Stimulated activated memory B cell treated with anti-CD40 and anti-IgM and Interleukin-4, amounts not matched to agents 10 μg/mL and 1 μg/mL and 100 μg/mL, for 72 hours (primary cell): ENCODE measurements at regions not wholly inside any gene's neighbourhood (a gene's known extent, or its start where the extent isn't known, plus 50 kb on each side); places are given as distances from the start of the nearest gene placed in this dataset.

Experiments
- ATAC-seq: fragments of 150-1000 bp; cut with Tn5 transposase; 2 replicates; pipeline ENCODE4 v1.10.0; 2021
- H3K27ac Mint-ChIP-seq: one replicate; pipeline ENCODE4 v1.8.0; 2022; ENCODE audit warnings: mild to moderate bottlenecking, mixed read lengths
- H3K27me3 Mint-ChIP-seq: one replicate; pipeline ENCODE4 v1.8.0; 2022; ENCODE audit warnings: mixed read lengths
- H3K36me3 Mint-ChIP-seq: one replicate; pipeline ENCODE4 v1.8.0; 2022; ENCODE audit warnings: mixed read lengths
- H3K4me1 Mint-ChIP-seq: one replicate; pipeline ENCODE4 v1.8.0; 2022; ENCODE audit warnings: mixed read lengths
- H3K4me3 Mint-ChIP-seq: one replicate; pipeline ENCODE4 v1.8.0; 2022; ENCODE audit warnings: mild to moderate bottlenecking, moderate library complexity, mixed read lengths
- H3K9me3 Mint-ChIP-seq: one replicate; pipeline ENCODE4 v1.8.0; 2022; ENCODE audit warnings: mixed read lengths

DNA sequence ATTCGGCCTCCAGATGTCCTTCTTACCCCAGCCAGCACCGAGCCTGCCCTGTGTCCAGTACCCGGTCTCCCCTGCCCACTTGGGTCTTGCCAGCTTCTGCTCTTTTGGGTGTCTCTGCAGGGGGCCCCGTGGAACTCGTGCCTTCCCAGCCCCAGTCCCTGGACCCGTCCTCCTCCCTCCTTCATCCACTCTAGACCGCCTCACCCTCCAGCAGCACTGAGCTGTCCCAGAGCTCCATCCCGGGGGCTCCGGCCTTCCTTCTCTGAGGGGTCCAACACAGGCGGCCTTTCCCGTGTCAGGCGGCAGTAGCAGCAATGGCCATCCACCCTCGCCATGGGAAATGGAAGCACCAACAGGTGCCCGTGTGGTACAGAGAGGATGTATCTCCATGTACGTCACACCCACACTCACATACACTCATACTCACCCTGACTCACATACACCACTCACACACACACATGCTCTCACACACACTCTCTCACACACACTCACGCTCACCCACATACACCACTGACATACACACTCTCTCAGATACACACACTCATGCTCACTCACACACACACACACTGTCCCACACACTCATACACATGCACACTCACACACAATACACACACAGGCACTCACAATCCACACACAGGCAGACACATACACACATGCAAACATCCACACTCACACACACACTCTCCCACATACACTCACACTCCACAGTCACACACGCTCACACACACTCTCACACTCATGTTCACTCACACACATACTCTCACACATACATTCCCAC lies 827.5 kb upstream of the SALL3 start:
- no peak overlapping the region for H3K27ac Mint-ChIP-seq
- no peak overlapping the region for H3K4me3 Mint-ChIP-seq
- no peaks in the 10 kb centered on the region for H3K27me3 Mint-ChIP-seq
- ATAC-seq = no peak
- no peaks in the 10 kb centered on the region for H3K36me3 Mint-ChIP-seq
- H3K9me3 Mint-ChIP-seq = peaks cover 3% of the 10 kb centered on the region
- no peaks in the 10 kb centered on the region for H3K4me1 Mint-ChIP-seq

- no peak overlapping the region for H3K27ac Mint-ChIP-seq
- H3K36me3 Mint-ChIP-seq = no peaks in the 10 kb centered on the region
- no peak overlapping the region for H3K4me3 Mint-ChIP-seq
- H3K9me3 Mint-ChIP-seq = peaks cover 3% of the 10 kb centered on the region
- H3K4me1 Mint-ChIP-seq = no peaks in the 10 kb centered on the region
- no peak for ATAC-seq
- H3K27me3 Mint-ChIP-seq = no peaks in the 10 kb centered on the region
These were observed 826.3 kb upstream of the SALL3 start for GRCh38 chr18:78153362-78153761.

- H3K4me3 Mint-ChIP-seq = no peak overlapping the region
- no peaks in the 10 kb centered on the region for H3K36me3 Mint-ChIP-seq
- H3K27me3 Mint-ChIP-seq = no peaks in the 10 kb centered on the region
- no peaks in the 10 kb centered on the region for H3K4me1 Mint-ChIP-seq
- no peak for ATAC-seq
- no peak overlapping the region for H3K27ac Mint-ChIP-seq
- H3K9me3 Mint-ChIP-seq = peaks cover 3% of the 10 kb centered on the region
These were observed 825.2 kb upstream of the SALL3 start for GRCh38 chr18:78154444-78154843.

DNA sequence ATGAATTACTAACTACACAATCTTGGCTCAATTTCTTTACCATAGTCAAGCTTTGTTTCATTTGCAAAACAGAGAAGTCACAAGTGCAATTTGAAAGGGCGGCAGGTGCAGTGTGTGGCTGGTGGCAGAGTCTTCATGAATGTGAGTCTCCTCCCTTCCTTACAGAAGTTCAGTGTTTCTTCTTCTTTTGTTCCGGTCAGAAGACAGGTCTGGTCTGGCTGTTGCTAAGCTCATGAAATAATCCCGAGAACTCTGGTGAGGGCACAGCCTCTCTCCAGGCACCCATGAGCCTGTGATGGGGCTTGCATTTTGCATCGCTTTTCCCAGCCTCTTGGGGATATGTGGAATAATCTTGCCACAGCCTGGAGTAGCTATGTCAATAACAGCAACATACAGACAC lies 824.8 kb upstream of the SALL3 start:
- H3K4me1 Mint-ChIP-seq = no peaks in the 10 kb centered on the region
- no peaks in the 10 kb centered on the region for H3K27me3 Mint-ChIP-seq
- no peak overlapping the region for H3K4me3 Mint-ChIP-seq
- no peak for ATAC-seq
- H3K27ac Mint-ChIP-seq = no peak overlapping the region
- H3K9me3 Mint-ChIP-seq = peaks cover 6% of the 10 kb centered on the region
- H3K36me3 Mint-ChIP-seq = no peaks in the 10 kb centered on the region

DNA sequence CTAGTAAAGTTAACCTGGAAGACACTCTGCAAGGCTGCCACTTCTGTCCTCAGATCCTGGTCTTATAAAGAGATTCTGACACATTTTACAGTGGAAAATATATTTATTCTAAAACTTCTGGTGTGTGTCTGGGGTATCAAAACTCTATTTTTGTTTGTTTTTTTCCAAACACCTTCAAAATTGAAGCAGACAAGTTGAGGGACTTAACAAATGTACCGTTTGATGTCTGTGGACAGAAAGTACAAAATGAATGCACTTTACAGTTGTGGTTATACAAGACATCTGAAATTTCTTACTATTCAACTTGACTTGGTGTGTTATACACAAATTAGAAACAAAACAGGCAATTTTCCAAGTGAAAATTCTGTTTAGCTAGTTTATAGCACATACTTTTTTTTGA lies 823.2 kb upstream of the SALL3 start:
- H3K4me3 Mint-ChIP-seq = no peak overlapping the region
- H3K4me1 Mint-ChIP-seq = no peaks in the 10 kb centered on the region
- no peak overlapping the region for H3K27ac Mint-ChIP-seq
- no peaks in the 10 kb centered on the region for H3K27me3 Mint-ChIP-seq
- ATAC-seq = no peak
- peaks cover 6% of the 10 kb centered on the region for H3K9me3 Mint-ChIP-seq
- H3K36me3 Mint-ChIP-seq = no peaks in the 10 kb centered on the region

- no peaks in the 10 kb centered on the region for H3K36me3 Mint-ChIP-seq
- ATAC-seq = no peak
- no peak overlapping the region for H3K27ac Mint-ChIP-seq
These were observed 820.7 kb upstream of the SALL3 start for GRCh38 chr18:78158943-78159342.

DNA sequence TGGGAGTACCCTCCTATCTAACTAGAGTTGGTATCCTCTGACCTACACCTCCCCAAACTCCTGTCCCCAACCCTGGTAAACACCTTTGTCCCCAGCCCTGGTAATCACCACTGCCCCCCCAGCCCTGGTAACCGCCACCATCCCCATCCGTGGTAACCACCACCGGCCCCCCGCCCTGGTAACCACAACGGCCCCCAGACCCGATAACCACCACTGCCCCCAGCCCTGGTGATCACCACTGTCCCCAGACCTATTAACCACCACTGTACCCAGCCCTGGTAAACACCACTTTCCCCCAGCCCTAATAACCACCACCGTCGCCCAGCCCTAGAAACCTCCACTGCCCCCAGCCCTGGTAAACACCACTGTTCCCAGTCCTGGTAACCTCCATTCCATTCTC lies 820.2 kb upstream of the SALL3 start:
- Mint-ChIP-seq H3K27me3 (no peaks in the 10 kb centered on the region), H3K4me1 (no peaks in the 10 kb centered on the region), H3K27ac (no peak overlapping the region), H3K36me3 (no peaks in the 10 kb centered on the region), H3K4me3 (no peak overlapping the region), H3K9me3 (peaks cover 6% of the 10 kb centered on the region)
- no peak for ATAC-seq

More at GRCh38 chr18:78158943-78159342, 820.7 kb upstream of the SALL3 start:
- peaks cover 6% of the 10 kb centered on the region for H3K9me3 Mint-ChIP-seq
- no peaks in the 10 kb centered on the region for H3K27me3 Mint-ChIP-seq
- H3K4me3 Mint-ChIP-seq = no peak overlapping the region
- no peaks in the 10 kb centered on the region for H3K4me1 Mint-ChIP-seq

GRCh38 chr18:78160961-78161656 lies 818.5 kb upstream of the SALL3 start:
- H3K4me1 Mint-ChIP-seq = no peaks in the 10 kb centered on the region
- peaks cover 6% of the 10 kb centered on the region for H3K9me3 Mint-ChIP-seq
- H3K36me3 Mint-ChIP-seq = no peaks in the 10 kb centered on the region
- no peak for ATAC-seq
- H3K27ac Mint-ChIP-seq = no peak overlapping the region
- peaks cover 11% of the 10 kb centered on the region for H3K27me3 Mint-ChIP-seq
- no peak overlapping the region for H3K4me3 Mint-ChIP-seq

DNA sequence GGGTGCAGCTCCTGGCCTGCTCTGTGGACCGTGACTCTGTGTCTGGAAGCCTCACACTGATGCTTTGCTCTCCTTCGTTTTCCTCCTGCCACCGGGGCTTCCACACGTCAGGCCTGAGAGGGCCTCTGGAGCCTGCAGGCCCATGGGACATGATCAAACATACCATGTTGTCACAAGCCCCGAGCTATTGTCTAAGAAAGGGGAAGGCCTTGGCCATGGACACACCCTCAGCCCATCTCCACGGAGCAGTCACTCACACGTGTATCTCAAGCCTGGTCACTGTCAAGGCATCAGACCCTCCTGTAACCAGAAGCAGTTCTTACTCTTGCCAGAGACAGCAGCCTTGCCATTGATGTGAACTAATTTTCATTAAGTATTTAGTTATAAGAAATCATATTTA lies 814.1 kb upstream of the SALL3 start:
- no peaks in the 10 kb centered on the region for H3K4me1 Mint-ChIP-seq
- ATAC-seq = no peak
- H3K36me3 Mint-ChIP-seq = no peaks in the 10 kb centered on the region

GRCh38 chr18:78168526-78168925 lies 811.1 kb upstream of the SALL3 start:
- peaks cover 11% of the 10 kb centered on the region for H3K27me3 Mint-ChIP-seq
- no peak for ATAC-seq
- H3K36me3 Mint-ChIP-seq = no peaks in the 10 kb centered on the region
- peaks cover 6% of the 10 kb centered on the region for H3K9me3 Mint-ChIP-seq
- H3K27ac Mint-ChIP-seq = no peak overlapping the region
- no peak overlapping the region for H3K4me3 Mint-ChIP-seq
- no peaks in the 10 kb centered on the region for H3K4me1 Mint-ChIP-seq

More for the DNA sequence above, 814.1 kb upstream of the SALL3 start:
- no peak overlapping the region for H3K27ac Mint-ChIP-seq
- H3K27me3 Mint-ChIP-seq = peaks cover 11% of the 10 kb centered on the region
- peaks cover 5% of the 10 kb centered on the region for H3K9me3 Mint-ChIP-seq
- no peak overlapping the region for H3K4me3 Mint-ChIP-seq

DNA sequence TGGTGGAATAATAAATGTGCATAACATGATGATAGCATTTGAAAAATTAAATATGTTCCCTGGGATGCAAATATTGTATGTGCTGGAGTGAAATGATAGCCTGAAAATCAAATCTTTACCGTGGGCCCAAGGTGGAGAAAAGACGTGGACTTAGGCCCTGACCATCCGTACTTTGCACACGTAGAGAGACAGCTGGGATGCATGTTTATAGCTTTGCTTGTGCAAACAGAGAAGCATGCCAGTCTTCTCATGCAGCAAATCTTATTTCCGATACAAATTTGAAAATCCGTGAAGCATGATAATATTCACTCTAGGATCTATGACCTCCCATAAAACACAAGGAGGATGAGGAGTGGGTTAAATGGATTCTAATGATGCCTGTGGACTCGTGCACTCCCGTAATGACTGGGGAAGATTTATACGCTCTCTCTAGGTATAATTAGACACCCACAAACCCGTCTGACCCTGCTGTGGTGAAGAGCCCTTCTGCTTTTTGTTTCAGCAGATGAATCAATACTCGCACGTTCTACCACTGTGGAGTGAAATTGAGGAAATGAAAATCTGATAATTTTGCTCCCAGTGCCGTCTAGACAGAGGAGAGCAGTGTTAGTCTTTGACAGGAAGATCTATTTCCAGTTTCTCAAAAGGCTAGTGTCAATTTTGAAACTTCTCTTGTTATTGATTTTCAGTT lies 810.3 kb upstream of the SALL3 start:
- Mint-ChIP-seq H3K27me3 (peaks cover 12% of the 10 kb centered on the region), H3K27ac (no peak overlapping the region)
- ATAC-seq = peak; percentile 79

DNA sequence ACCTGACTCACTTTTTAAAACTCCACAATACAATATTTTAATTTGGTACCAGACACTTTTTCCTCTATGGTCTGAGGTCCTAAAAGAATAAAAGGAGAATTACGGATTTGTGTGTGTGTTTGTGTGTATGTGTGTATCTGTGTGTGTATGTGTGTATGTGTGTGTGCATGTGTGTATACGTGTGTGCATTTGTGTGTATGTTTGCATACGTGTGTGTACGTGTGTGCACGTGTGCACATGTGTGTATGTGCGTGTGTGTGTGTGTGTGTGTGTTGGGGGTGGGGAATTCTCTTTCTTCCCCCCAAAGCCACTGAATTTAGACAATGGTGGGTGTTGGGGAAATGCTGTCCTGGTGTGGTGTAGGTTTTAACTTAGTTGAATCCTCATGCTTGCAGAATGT lies 807.7 kb upstream of the SALL3 start:
- peaks cover 6% of the 10 kb centered on the region for H3K9me3 Mint-ChIP-seq
- no peaks in the 10 kb centered on the region for H3K36me3 Mint-ChIP-seq
- no peak overlapping the region for H3K4me3 Mint-ChIP-seq
- ATAC-seq = no peak
- H3K4me1 Mint-ChIP-seq = no peaks in the 10 kb centered on the region
- H3K27me3 Mint-ChIP-seq = peaks cover 9% of the 10 kb centered on the region
- H3K27ac Mint-ChIP-seq = no peak overlapping the region

More for the DNA sequence above, 810.3 kb upstream of the SALL3 start:
- no peaks in the 10 kb centered on the region for H3K4me1 Mint-ChIP-seq
- peaks cover 6% of the 10 kb centered on the region for H3K9me3 Mint-ChIP-seq
- no peaks in the 10 kb centered on the region for H3K36me3 Mint-ChIP-seq
- no peak overlapping the region for H3K4me3 Mint-ChIP-seq

DNA sequence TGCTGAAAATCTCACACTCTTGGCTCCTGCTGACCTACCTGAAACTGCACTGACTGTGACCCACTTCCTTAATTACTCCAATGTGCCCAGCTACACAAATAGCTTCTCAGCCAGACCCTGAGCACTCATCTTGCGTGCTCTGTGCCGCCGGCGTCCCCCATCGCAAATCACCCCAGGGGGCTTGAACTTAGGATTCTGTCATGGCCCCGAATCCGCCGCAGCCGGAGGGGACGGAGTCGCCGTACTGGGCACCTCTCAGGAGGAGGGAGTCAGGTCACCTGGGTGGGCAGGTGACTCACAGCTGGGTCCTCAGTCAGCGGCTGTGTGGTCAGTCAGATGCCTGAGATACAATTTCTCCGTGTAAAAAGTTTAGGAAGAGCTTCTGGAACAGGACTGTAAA lies 804.9 kb upstream of the SALL3 start:
- no peak overlapping the region for H3K27ac Mint-ChIP-seq
- no peaks in the 10 kb centered on the region for H3K36me3 Mint-ChIP-seq
- H3K4me1 Mint-ChIP-seq = no peaks in the 10 kb centered on the region
- H3K9me3 Mint-ChIP-seq = peaks cover 4% of the 10 kb centered on the region
- H3K4me3 Mint-ChIP-seq = no peak overlapping the region
- no peak for ATAC-seq
- peaks cover 9% of the 10 kb centered on the region for H3K27me3 Mint-ChIP-seq

DNA sequence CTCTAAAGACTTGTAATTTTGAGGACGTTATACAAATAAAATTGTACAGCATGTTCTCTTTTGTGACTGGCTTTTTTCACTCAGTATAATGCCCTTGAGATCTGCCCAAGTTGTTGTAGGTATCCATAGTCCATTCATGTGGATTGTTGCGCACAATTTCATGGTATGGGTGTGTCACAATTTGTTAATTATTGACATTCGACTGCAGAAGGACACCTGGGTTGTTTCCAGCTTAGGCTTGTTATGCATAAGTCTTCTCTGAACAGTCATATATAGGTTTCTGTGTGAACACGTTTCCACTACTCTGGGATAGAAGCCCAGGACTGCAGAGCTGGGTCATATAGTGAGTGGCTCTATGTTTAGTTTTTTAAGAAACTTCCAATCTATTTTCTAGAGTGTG lies 800.8 kb upstream of the SALL3 start:
- Mint-ChIP-seq H3K27ac (no peak overlapping the region), H3K36me3 (no peaks in the 10 kb centered on the region), H3K27me3 (peaks cover 9% of the 10 kb centered on the region), H3K4me3 (no peak overlapping the region), H3K9me3 (peaks cover 11% of the 10 kb centered on the region), H3K4me1 (no peaks in the 10 kb centered on the region)
- ATAC-seq = no peak

- Mint-ChIP-seq H3K27ac (no peak overlapping the region), H3K4me1 (no peaks in the 10 kb centered on the region), H3K27me3 (no peaks in the 10 kb centered on the region), H3K9me3 (peaks cover 12% of the 10 kb centered on the region), H3K4me3 (no peak overlapping the region), H3K36me3 (no peaks in the 10 kb centered on the region)
- no peak for ATAC-seq
These were observed 798.9 kb upstream of the SALL3 start for GRCh38 chr18:78180741-78181140.
